HEK293 (cell line): ENCODE measurements at regions not wholly inside any gene's neighbourhood (a gene's known extent, or its start where the extent isn't known, plus 50 kb on each side); places are given as distances from the start of the nearest gene placed in this dataset.

Source experiments
- CTCF ChIP-seq: fragments of 450-650 bp; formaldehyde crosslinking; IDR thresholded peaks from 2 replicates; pipeline ENCODE4 v1.5.1; 2016; ENCODE audit warnings: missing biosample characterization, missing genetic modification characterization
- MYNN ChIP-seq: fragments of 450-650 bp; formaldehyde crosslinking; IDR thresholded peaks from 2 replicates; pipeline ENCODE4 v1.5.1; 2016; ENCODE audit warnings: missing biosample characterization, missing genetic modification characterization, borderline replicate concordance
- PRDM10 ChIP-seq: fragments of 450-650 bp; formaldehyde crosslinking; IDR thresholded peaks from 2 replicates; pipeline ENCODE4 v1.5.1; 2016; ENCODE audit warnings: missing biosample characterization, missing genetic modification characterization
- YY1 ChIP-seq: fragments of 450-650 bp; formaldehyde crosslinking; IDR thresholded peaks from 2 replicates; pipeline ENCODE4 v1.5.1; 2018; ENCODE audit warnings: missing biosample characterization, missing genetic modification characterization
- ZBTB17 ChIP-seq: fragments of 450-650 bp; formaldehyde crosslinking; IDR thresholded peaks from 2 replicates; pipeline ENCODE4 v1.5.1; 2016; ENCODE audit warnings: missing biosample characterization, missing genetic modification characterization
- ZNF221 ChIP-seq: fragments of 450-650 bp; formaldehyde crosslinking; IDR thresholded peaks from 2 replicates; pipeline ENCODE4 v1.5.1; 2017; ENCODE audit warnings: missing biosample characterization, missing genetic modification characterization, borderline replicate concordance
- ZNF23 ChIP-seq: fragments of 450-650 bp; formaldehyde crosslinking; IDR thresholded peaks from 2 replicates; pipeline ENCODE4 v1.5.1; 2016; ENCODE audit warnings: missing biosample characterization, missing genetic modification characterization, borderline replicate concordance
- ZNF335 ChIP-seq: fragments of 450-650 bp; formaldehyde crosslinking; conservative IDR thresholded peaks from 2 replicates; pipeline ENCODE4 v1.5.1; 2016; ENCODE audit warnings: missing biosample characterization, missing genetic modification characterization
- ZNF398 ChIP-seq: fragments of 450-650 bp; formaldehyde crosslinking; IDR thresholded peaks from 2 replicates; pipeline ENCODE4 v1.5.1; 2017; ENCODE audit warnings: missing biosample characterization, missing genetic modification characterization
- ZNF449 ChIP-seq: fragments of 450-650 bp; formaldehyde crosslinking; IDR thresholded peaks from 2 replicates; pipeline ENCODE4 v1.5.1; 2017; ENCODE audit warnings: missing biosample characterization, mild to moderate bottlenecking, missing genetic modification characterization, moderate library complexity
- ZNF530 ChIP-seq: fragments of 450-650 bp; formaldehyde crosslinking; IDR thresholded peaks from 2 replicates; pipeline ENCODE4 v1.5.1; 2016; ENCODE audit warnings: low read depth, missing biosample characterization, missing genetic modification characterization
- ZNF596 ChIP-seq: fragments of 450-650 bp; IDR thresholded peaks from 2 replicates; pipeline ENCODE4 v1.5.0; 2018; ENCODE audit warnings: missing biosample characterization, mild to moderate bottlenecking, missing genetic modification characterization, moderate library complexity
- ZNF704 ChIP-seq: fragments of 450-650 bp; formaldehyde crosslinking; IDR thresholded peaks from 2 replicates; pipeline ENCODE4 v1.5.1; 2016; ENCODE audit warnings: missing biosample characterization, missing genetic modification characterization

GRCh38 chr15:52879145-52879544 lies 89.0 kb upstream of the ONECUT1 start:
- TF ChIP-seq ZNF704 (no peak), YY1 (no peak), ZNF23 (tag by site-specific recombination) (no peak), CTCF (tag by site-specific recombination) (no peak), ZNF530 (tag by site-specific recombination) (no peak), ZNF596 (tag by site-specific recombination) (no peak), ZNF335 (tag by site-specific recombination) (no peak), ZNF449 (tag by site-specific recombination) (no peak), ZNF221 (no peak), MYNN (no peak), ZBTB17 (tag by site-specific recombination) (no peak), PRDM10 (tag by site-specific recombination) (no peak), ZNF398 (tag by site-specific recombination) (no peak)
